ENCODE measurements at regions not wholly inside any gene's neighbourhood (a gene's known extent, or its start where the extent isn't known, plus 50 kb on each side); places are given as distances from the start of the nearest gene placed in this dataset.
"Not testable (repeated sequence)": the region's sequence is repeated elsewhere in the genome, so short reads cannot be mapped to it uniquely, and the experiment has no call there.

- in situ Hi-C loops (cut with MboI; ENCODE audit: low pct_unique_long_range_greater_than_20kb, low sequenced_read_pairs) = not testable (repeated sequence)
These were observed 122.1 kb downstream of the TNFRSF13B start for GRCh38 chr17:16849861-16850260.

GRCh38 chr17:16848997-16849396 lies 122.9 kb downstream of the TNFRSF13B start:
- DNase-seq; in situ Hi-C loops (cut with MboI; ENCODE audit: low pct_unique_long_range_greater_than_20kb, low sequenced_read_pairs): not testable (repeated sequence)

More at GRCh38 chr17:16849861-16850260, 122.1 kb downstream of the TNFRSF13B start:
- not testable (repeated sequence) for DNase-seq

GRCh38 chr17:16845098-16845497 lies 126.8 kb downstream of the TNFRSF13B start:
- in situ Hi-C loops (cut with MboI; ENCODE audit: low pct_unique_long_range_greater_than_20kb, low sequenced_read_pairs); DNase-seq: not testable (repeated sequence)

GRCh38 chr17:16844669-16845068 lies 127.2 kb downstream of the TNFRSF13B start:
- DNase-seq; in situ Hi-C loops (cut with MboI; ENCODE audit: low pct_unique_long_range_greater_than_20kb, low sequenced_read_pairs): not testable (repeated sequence)

- in situ Hi-C loops (cut with MboI; ENCODE audit: low pct_unique_long_range_greater_than_20kb, low sequenced_read_pairs); DNase-seq: not testable (repeated sequence)
These were observed 128.4 kb downstream of the TNFRSF13B start for GRCh38 chr17:16843511-16843910.

DNA sequence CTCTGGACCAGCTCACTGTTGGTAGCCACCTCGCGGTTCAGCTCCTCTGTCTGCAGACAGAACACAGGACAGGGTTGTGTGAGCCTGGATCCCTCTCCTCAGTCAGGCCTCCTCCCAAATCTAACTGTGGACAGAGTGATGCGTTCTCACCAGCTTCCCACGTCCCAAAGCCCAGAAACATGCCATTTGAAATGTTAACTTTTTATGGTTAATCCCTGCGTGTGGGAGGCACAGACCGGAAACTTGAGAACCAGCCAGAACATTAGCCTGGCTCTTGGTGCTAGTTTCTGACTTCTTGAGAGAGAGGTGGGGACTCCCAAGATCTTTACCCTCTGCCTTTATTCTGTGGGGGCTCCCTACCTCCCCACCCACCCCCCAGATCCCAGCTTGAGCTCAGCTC lies 129.6 kb downstream of the TNFRSF13B start:
- peak; percentile 15 for DNase-seq
- in situ Hi-C loops (cut with MboI; ENCODE audit: low pct_unique_long_range_greater_than_20kb, low sequenced_read_pairs) = not testable (repeated sequence)

- in situ Hi-C loops (cut with MboI; ENCODE audit: low pct_unique_long_range_greater_than_20kb, low sequenced_read_pairs); DNase-seq: not testable (repeated sequence)
These were observed 130.0 kb downstream of the TNFRSF13B start for GRCh38 chr17:16841896-16842295.

DNA sequence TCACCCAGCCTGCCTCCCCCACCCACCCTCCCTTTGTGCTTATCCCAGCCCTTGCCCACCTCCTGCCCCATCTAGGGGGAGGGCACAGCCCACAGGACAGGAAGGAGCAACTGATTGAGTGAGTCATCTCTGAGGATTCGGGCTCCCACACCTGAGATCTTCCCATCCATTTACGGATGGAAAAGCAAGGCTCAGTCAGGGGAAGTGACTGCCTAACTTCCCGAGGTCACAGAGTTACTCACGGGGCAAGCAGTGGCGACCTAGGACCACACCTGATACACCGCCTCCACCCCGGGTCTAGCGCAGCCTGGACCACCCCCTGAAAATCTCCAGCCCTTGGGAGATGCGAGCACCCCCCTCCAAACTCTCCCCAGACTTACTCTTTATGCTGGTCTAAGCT lies 131.7 kb downstream of the TNFRSF13B start:
- in situ Hi-C loops (cut with MboI; ENCODE audit: low pct_unique_long_range_greater_than_20kb, low sequenced_read_pairs); DNase-seq: not testable (repeated sequence)

DNA sequence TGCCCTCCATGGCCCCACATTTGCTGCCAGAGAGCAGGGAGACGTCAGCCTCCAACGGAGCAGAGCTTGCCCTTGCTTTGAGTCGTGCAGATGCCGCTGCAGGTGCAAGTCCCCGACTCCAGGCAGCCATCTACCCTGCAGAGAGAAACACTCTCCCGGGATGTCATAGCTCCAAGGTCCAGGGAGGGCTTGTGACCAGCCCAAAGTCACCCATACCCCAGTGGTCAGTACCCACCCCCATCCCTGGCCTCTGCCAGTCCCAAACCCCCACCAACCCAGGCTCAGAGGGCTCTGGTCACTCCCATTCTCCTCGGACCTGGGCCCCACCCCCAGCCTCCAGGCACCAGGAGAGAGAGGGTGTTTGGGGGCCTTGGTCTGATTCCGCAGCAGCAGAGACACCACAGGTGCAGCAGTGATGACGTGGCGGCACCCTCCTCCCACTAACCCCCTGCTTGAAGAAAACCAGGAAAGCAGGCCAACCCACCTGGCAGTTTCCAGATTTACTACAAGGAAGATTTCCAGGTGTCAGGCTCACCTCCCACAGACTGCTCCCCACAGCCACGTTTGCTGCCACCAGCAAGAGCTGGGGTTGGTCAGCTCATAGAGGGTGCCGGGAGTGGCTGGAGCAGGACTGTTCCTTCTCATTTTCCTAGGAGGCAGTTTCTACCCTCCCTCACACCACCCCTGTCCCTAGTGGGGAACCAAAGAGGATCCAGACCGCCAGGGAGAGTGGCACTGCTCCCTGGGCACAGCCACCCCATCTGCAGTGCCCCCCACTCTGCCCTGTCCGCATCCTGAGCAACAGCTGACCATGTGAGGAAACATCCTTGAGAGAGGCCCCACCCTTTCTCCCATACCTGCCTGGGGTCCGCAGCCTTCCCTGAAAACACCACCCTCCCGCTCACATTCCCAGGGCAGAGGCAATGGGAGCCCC lies 132.4 kb downstream of the TNFRSF13B start:
- in situ Hi-C loops (cut with MboI; ENCODE audit: low pct_unique_long_range_greater_than_20kb, low sequenced_read_pairs); DNase-seq: not testable (repeated sequence)

GRCh38 chr17:16838795-16839194 lies 133.1 kb downstream of the TNFRSF13B start:
- in situ Hi-C loops (cut with MboI; ENCODE audit: low pct_unique_long_range_greater_than_20kb, low sequenced_read_pairs); DNase-seq: not testable (repeated sequence)

DNA sequence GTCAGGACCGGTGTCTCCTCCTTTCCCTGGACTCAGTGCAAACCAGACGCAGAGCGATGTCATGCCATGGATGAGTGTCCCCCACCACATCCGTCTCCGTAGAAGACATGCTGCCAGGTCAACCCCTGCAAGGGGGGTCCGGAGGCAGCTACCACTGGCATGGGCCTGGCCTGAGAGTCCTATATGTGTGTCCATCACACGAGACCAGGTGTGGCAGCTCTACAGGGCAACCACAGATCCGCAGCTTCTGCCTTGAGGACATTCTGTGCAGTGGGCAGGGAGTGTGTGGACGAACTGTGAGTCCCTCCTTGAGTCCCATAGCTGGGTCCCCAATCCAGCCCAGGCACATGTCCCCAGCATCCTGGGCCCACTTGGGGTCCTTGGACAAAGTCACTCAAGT lies 133.6 kb downstream of the TNFRSF13B start:
- not testable (repeated sequence) for DNase-seq

GRCh38 chr17:16837468-16838266 lies 134.3 kb downstream of the TNFRSF13B start:
- DNase-seq; in situ Hi-C loops (cut with MboI; ENCODE audit: low pct_unique_long_range_greater_than_20kb, low sequenced_read_pairs): not testable (repeated sequence)

More for the DNA sequence above, 133.6 kb downstream of the TNFRSF13B start:
- in situ Hi-C loops (cut with MboI; ENCODE audit: low pct_unique_long_range_greater_than_20kb, low sequenced_read_pairs) = not testable (repeated sequence)

DNA sequence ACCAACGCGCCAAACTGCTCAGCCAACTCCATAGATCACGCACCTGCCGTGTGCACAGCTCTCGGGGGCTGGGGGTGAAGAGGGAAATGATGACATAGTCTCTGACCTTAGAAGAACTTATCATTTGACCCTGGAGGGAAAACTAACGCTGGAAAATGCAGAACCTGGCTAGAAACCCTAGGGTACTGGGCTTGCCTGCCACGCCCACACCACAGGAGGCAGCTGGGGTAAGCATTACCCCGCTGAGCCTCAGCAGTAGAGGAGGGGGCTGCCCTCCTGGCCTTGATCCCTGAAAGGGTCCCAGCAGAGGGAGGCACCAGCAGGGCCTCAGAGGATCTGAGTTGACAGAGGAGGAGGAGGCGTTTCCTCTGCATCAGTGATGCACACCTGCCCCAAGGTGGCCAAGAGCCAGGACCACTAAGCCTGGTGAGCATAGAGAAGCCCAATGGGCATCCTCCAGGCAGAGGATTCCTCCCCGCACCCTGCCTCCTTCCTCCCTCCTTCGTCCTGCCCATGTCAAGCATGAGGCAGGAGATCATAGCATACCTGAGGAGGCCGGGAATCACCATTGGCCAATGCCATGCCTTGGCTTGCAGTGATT lies 135.5 kb downstream of the TNFRSF13B start:
- in situ Hi-C loops (cut with MboI; ENCODE audit: low pct_unique_long_range_greater_than_20kb, low sequenced_read_pairs) = not testable (repeated sequence)
- peak; percentile 76 for DNase-seq

DNA sequence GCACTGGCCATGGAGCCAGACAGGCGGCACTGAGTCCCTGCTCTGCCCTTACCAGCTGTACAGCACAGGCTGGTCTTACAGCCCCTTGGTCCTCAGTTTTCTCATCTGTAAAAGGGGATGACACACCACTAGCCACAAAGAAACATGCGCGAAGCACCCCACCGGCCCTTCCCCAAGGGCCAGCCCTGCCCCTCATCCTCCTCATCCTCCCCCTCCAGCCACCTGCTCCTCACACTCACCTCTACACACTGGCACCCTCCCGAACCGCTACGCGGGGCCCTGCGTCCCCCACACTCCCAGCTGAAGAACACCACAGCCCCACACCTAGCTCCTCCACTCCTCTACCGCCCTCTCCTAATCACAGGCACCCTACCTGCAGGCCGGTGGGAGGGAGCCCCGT lies 138.4 kb downstream of the TNFRSF13B start:
- DNase-seq; in situ Hi-C loops (cut with MboI; ENCODE audit: low pct_unique_long_range_greater_than_20kb, low sequenced_read_pairs): not testable (repeated sequence)

DNA sequence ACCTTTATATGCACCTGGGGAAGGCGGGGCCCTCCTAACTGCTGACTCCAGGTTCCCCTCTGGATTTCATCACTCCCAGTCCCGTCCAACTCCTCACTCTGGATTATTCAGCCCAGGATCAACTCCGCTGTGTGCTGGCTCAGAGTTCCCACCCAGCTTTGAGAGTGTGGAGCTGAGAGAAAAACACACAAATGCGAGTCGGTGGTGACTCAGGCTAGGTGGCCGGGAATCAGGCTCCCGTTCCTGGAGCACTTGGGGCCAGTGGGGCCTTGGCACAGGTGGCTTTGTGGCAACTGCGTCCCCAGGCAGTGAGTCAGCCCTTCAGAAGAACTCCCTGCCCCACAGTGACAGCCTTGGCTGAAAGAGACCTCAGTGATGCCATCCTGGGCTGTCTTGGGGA lies 139.1 kb downstream of the TNFRSF13B start:
- in situ Hi-C loops (cut with MboI; ENCODE audit: low pct_unique_long_range_greater_than_20kb, low sequenced_read_pairs); DNase-seq: not testable (repeated sequence)

- in situ Hi-C loops (cut with MboI; ENCODE audit: low pct_unique_long_range_greater_than_20kb, low sequenced_read_pairs); DNase-seq: not testable (repeated sequence)
These were observed 139.7 kb downstream of the TNFRSF13B start for GRCh38 chr17:16832206-16832605.

GRCh38 chr17:16830770-16831169 lies 140.7 kb downstream of the CCDC144A start:
- DNase-seq; in situ Hi-C loops (cut with MboI; ENCODE audit: low pct_unique_long_range_greater_than_20kb, low sequenced_read_pairs): not testable (repeated sequence)

- in situ Hi-C loops (cut with MboI; ENCODE audit: low pct_unique_long_range_greater_than_20kb, low sequenced_read_pairs) = not testable (repeated sequence)
These were observed 140.2 kb downstream of the CCDC144A start for GRCh38 chr17:16830219-16830618.

More at GRCh38 chr17:16830219-16830618, 140.2 kb downstream of the CCDC144A start:
- not testable (repeated sequence) for DNase-seq

Measured in KBM-7 (cell line).